ENCODE measurements at regions not wholly inside any gene's neighbourhood (a gene's known extent, or its start where the extent isn't known, plus 50 kb on each side); places are given as distances from the start of the nearest gene placed in this dataset.

- TF ChIP-seq SP1 (IDR thresholded peaks at IDR 0.05) (no peak), BHLHE40 (IDR thresholded peaks at IDR 0.05; ENCODE audit: borderline replicate concordance) (no peak), ARNT (IDR thresholded peaks at IDR 0.05) (no peak), ELF4 (IDR thresholded peaks at IDR 0.05) (no peak), FOXM1 (IDR thresholded peaks at IDR 0.05; ENCODE audit: borderline replicate concordance) (no peak)
Observed at GRCh38 chr6:25144919-25145318, 134.3 kb upstream of the CARMIL1 start.
